GM12872 (cell line): ENCODE measurements at regions not wholly inside any gene's neighbourhood (a gene's known extent, or its start where the extent isn't known, plus 50 kb on each side); places are given as distances from the start of the nearest gene placed in this dataset.

Experiments
- CTCF ChIP-seq: IDR thresholded peaks from 3 replicates; pipeline ENCODE4 v1.5.1; 2011; ENCODE audit warnings: low read depth, mild to moderate bottlenecking, low read length, moderate library complexity; ENCODE audit not compliant: insufficient read depth

GRCh38 chrX:40530509-40530908 lies 50.3 kb upstream of the ATP6AP2 start:
- no peak for TF ChIP-seq CTCF

- TF ChIP-seq CTCF, result no peak
Measured at GRCh38 chrX:40527543-40527942, 53.2 kb upstream of the ATP6AP2 start.

- no peak for TF ChIP-seq CTCF
Measured at GRCh38 chrX:40526412-40526811, 54.4 kb upstream of the ATP6AP2 start.

GRCh38 chrX:40524423-40524822 lies 56.3 kb upstream of the ATP6AP2 start:
- TF ChIP-seq CTCF, result no peak

GRCh38 chrX:40523852-40524251 lies 56.9 kb upstream of the ATP6AP2 start:
- TF ChIP-seq CTCF, result no peak

- TF ChIP-seq CTCF, result no peak
Measured at GRCh38 chrX:40521868-40522450, 58.8 kb upstream of the ATP6AP2 start.

- TF ChIP-seq CTCF, result no peak
Measured at GRCh38 chrX:40514376-40514775, 66.4 kb upstream of the ATP6AP2 start.

- no peak for TF ChIP-seq CTCF
Measured at GRCh38 chrX:40513835-40514234, 66.9 kb upstream of the ATP6AP2 start.
